GM18519 (cell line): ENCODE measurements at regions not wholly inside any gene's neighbourhood (a gene's known extent, or its start where the extent isn't known, plus 50 kb on each side); places are given as distances from the start of the nearest gene placed in this dataset.

Experiments
- ATAC-seq: cut with Tn5 transposase; IDR thresholded peaks from one replicate; pipeline ENCODE4 v1.9.1; 2021; ENCODE audit warnings: mild to moderate bottlenecking, moderate library complexity; ENCODE audit not compliant: unreplicated experiment, low FRiP score

GRCh38 chr11:45482331-45482730 is 183.1 kb downstream of the CHST1 start:
- ATAC-seq = no peak

- ATAC-seq = no peak
Measured at GRCh38 chr11:45481026-45481425, 184.4 kb downstream of the CHST1 start.

DNA sequence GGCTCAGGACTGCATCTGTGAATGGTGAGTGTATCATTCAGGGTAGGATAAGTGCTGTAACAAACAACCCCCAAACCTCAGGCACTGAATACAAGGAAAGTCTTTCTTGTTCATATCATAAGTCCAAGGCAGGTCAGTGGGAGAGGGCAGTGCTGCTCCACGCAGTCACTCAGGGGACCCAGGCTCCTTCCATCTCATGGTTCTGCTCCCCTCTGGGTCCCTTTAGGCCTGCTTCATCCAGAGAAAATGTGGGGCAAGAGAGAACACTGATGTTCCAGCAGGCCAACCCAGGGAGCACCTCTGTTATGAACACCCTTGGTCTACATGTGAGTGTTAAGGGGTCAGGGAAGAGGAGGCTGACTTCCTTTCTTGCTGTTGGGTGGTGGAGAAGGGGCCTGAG is 187.8 kb downstream of the CHST1 start:
- no peak for ATAC-seq

DNA sequence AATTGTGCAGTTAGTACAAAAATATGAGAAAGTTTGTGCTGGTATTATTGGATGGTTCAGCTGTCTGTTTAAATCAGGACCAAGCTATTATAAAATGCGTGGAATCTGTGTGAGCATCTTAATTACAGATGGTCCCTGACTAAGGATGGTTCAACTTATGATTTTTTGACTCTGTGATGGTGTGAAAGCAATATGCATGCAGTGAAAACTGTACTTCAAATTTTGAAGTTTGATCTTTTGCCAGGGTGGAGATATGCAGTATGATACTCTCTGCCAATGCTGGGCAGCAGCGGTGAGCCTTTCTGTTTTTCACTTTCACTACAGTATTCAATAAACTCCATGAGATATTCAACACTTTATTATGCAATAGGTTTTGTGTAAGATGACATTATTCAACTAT is 189.3 kb downstream of the CHST1 start:
- ATAC-seq = no peak

DNA sequence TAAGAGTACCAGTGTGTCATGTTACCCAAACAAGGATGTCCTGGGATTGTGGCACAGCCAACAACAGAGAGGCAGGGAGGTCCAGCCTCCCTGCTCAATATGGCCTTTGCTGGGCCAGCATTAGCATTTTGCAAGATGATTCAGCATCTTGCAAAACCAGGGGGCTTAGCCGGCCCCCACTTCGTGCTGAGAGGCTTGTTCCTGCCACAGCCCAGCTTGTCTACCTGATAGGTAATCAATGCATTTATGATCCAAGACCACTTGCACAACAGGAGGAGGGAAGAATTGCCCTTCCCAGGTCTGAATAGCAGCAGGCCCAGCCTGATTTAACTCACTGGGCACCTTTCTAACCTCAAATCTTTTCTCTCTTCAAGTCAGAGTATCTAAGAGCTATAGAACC is 189.0 kb upstream of the SYT13 start:
- ATAC-seq = no peak

DNA sequence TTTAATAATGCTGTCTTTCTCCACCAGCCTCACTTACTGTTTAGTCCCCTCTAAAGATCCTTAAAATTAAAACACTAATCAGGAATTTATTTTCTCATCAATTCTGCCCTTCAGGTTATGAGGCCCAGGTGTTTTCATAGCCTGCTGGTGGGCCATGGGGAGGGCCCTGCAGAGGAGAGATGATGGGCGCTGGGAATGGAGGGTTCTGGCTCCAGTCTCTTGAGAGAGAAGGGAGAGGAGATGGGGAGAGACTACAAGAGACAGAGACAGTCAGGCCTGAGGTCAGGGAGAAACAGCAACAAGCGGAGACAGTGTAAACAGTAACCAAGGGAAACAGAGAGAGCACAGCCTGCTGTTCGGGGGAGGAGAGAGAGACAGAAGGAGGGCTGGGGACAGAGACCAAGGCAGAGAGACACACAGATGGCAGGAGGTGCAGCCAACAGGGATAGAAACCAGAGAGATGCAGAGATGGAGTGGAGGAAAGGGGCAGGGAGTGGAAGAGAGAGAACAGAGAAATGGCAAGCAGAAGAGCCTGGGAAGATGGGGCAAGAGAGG is 187.3 kb upstream of the SYT13 start:
- no peak for ATAC-seq

- ATAC-seq = no peak
Measured at GRCh38 chr11:45472716-45473317, 186.7 kb upstream of the SYT13 start.

DNA sequence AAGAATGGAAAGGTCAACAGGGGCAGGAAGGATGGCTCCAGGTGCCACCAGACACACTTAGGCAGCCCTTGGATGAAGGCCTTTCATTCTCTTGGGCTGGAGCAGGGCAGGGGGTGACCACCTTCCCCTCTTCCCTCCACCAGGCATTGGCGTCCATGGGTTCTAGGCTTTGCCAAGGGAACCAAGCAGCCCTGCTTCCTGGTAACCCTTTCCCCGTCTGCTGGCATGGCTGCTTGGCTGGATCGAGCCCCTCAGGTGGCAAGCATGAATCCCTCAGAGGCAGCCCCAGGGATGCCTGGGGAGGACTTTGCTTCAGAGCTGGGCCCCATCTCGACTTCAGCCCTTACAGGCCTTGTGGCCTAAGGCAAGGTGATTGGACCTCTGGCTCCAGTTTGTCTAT is 185.1 kb upstream of the SYT13 start:
- no peak for ATAC-seq

DNA sequence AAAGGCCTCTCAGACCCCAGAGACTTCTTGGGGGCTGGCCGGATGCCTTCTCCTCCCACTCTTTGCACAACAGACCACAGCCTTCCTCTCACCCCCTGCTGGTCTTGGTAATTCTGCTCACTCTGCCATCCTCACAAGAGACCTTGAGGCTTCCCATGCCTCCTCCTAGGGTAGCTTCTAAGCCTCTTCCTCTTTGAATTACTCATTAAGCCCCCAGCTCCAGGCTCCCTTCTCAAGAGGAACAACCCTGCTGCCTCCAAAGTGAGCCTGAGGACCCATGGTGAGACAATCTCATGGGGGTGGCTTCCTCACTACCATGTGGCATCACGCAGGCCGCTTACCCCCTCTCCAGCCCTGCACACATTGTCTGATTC is 184.6 kb upstream of the SYT13 start:
- no peak for ATAC-seq

DNA sequence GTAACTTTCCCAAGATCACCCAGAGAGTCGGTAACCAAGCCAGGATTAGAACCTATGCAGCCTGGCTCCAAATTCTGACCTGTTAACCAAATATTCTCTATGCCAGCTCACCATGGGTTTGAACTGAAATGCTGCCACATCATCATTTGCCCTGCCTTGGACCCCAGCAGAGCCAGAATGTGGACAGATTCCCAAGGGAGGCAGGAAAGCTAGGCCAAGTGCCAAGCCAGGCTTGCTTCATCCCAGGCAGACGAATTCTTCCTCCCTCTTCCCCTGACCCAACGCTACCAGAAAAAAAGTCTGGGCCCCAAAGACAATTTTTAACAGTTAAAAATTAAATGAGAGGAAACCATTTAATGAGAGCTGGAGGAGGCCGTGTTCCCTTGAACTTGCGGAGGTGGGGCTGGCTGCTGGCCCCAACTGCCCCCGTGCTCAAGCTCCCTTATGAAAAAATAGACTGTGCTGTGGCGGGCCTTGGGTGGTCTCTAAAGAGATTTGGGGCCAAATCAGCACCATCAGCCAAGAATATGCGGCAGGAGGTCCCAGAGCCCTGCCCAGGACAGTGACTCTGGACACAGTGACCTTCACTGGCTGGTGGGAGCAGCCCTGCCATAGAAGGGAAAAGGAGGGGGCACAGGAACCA is 184.1 kb upstream of the SYT13 start:
- ATAC-seq = no peak

- ATAC-seq = no peak
Measured at GRCh38 chr11:45468267-45468856, 182.2 kb upstream of the SYT13 start.

GRCh38 chr11:45463541-45463940 is 177.4 kb upstream of the SYT13 start:
- ATAC-seq = no peak

- no peak for ATAC-seq
Measured at GRCh38 chr11:45461514-45461913, 175.4 kb upstream of the SYT13 start.

DNA sequence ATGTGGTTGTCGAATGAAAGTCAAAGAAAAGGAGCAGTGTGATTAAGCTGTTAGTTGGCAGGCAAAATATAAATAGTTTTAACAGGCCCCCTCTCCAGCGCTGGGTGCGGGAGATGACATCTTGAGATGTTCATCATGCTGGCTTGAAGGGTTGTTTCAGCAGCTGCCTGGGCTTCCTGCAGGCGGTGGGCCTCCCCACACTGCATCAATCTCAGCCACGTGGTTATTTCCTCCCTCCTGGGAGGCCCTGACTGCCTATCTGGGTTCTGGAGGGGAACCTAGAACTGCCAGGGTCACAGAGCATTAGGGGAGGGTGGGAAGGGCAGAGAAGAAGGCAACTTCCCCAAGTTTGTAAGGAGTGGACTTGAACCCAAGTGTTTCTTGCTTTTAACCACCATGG is 173.3 kb upstream of the SYT13 start:
- ATAC-seq = no peak

DNA sequence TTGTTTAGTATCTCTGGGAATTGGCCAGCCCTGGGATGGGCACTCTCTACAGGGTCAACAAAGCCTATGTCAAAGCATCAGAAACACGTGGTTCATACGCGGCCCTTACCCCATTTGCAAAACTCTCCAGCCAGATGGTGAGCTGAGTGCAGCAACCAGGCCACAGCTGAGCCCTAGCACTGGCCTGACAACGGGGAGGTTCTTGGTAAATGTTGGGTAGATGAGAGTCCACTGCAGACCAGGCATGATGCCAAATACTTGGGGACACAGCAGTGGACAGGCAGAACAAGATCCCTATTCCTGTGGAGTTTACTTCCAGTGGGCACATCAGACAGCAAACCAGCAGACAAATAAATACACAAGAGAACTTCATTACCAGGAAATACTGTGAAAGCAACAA is 172.1 kb upstream of the SYT13 start:
- ATAC-seq = no peak

DNA sequence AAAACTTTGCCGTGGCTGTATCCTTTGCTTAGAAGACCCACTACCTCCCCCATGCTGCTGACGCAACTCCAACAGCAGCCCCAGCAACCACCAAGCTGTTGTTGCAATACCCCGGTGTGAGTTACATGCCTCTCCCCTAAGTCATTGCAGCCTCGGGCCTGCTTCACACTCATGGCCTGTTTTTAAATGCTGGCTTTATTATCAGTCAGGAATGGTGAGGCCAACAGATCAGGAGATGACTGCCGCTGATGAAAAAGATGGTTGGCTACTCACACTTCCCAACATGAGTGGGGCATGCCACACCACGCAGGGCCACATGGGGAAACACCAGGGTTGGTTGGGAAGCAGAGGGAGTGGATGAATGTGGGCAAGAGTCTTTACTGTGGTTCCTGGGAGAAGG is 171.5 kb upstream of the SYT13 start:
- ATAC-seq = no peak

DNA sequence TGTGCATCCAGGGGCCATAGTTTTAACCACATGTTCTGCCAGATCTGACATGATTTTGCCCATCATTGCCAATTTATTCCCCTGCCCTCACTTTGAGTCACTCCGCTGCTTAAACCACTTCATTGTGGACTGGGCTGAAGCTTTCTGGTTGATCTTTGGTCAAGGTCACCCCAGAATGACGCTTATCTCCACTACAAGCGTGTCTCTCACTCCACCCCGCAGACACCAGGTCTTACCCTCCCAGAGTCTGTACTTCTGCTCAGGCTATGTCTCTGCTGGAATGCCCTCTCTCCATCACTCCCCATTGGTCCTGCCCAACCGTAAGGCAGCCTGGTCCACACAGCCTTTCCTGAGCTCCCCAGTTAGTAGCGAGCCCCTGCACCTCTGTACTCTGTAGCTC is 170.5 kb upstream of the SYT13 start:
- ATAC-seq = no peak

GRCh38 chr11:45455536-45455935 is 169.4 kb upstream of the SYT13 start:
- ATAC-seq = no peak

DNA sequence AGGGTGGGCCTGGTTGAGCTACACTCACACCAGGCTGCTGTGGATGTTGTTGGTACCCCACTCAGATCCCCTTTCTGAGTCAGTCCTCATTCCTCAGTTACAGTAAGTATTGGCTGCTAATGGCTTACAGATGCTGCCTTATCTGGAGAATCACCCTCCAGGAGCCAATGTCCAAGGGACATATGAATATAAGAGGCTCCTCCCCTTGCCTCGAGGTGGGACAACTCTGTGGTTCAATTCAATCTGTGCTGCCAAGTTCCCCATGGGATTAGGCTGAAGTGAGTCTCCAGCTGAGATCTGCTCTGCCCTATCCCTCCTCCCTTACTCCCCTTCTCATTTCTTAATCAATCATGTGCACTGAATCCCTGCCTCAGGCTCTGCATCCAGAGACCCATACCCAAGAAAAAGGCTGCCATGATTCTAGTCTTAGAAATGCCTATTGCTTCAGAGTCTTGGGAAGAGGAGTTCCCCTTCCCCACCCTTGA is 168.8 kb upstream of the SYT13 start:
- ATAC-seq = no peak

DNA sequence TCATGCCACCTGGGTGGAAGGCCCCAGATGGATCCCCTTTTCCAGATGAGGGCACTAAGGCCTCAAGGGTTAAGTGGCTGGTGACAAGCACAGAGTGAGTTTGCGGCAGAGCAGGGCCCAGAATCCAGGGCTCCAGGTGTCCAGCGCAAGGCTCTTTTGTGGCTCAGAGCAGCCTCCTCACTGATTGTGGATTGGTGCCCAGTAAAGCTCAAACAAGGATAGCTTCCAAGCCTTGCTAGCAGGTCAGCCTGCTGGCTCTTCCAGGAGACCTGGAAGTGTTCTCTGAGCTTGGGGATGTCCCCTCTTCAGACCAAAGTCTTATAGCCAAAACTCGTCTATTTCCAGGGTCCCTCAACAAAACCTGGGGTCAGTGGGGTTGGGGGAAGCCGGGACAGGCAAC is 167.6 kb upstream of the SYT13 start:
- ATAC-seq = no peak

GRCh38 chr11:45451766-45452440 is 165.8 kb upstream of the SYT13 start:
- ATAC-seq = no peak
